GM12878 (cell line): ENCODE measurements at regions not wholly inside any gene's neighbourhood (a gene's known extent, or its start where the extent isn't known, plus 50 kb on each side); places are given as distances from the start of the nearest gene placed in this dataset.

Experiments
- CUX1 ChIP-seq: IDR thresholded peaks from 2 replicates; pipeline ENCODE4 v1.6.1; 2012; ENCODE audit warnings: improper control_type of control experiment, low read depth, low read length; ENCODE audit not compliant: insufficient replicate concordance
- ETV6 ChIP-seq, 2 experiments: fragments of 450-650 bp in 1 of 2; IDR thresholded peaks in 1 of 2; conservative IDR thresholded peaks in 1 of 2; 2 replicates each; pipeline ENCODE4 v1.6.1; 2014; ENCODE audit warnings: antibody characterized with exemption in 1 of 2, borderline replicate concordance in 1 of 2, low read depth in 1 of 2, mild to moderate bottlenecking in 1 of 2, moderate library complexity in 1 of 2
- LARP7 ChIP-seq: fragments of 450-650 bp; IDR thresholded peaks from 2 replicates; pipeline ENCODE4 v1.6.1; 2017; ENCODE audit warnings: mild to moderate bottlenecking
- MEF2B ChIP-seq: fragments of 450-650 bp; IDR thresholded peaks from 2 replicates; pipeline ENCODE4 v1.6.1; 2018; ENCODE audit warnings: mild to moderate bottlenecking, moderate library complexity; ENCODE audit not compliant: partially characterized antibody, poor library complexity, severe bottlenecking
- MTA2 ChIP-seq: fragments of 450-650 bp; IDR thresholded peaks from 2 replicates; pipeline ENCODE4 v1.6.1; 2016; ENCODE audit warnings: low read depth, mild to moderate bottlenecking, moderate library complexity
- MTA3 ChIP-seq: IDR thresholded peaks from 2 replicates; pipeline ENCODE4 v1.6.1; 2012; ENCODE audit warnings: low read length, inconsistent platforms, borderline replicate concordance
- NFXL1 ChIP-seq: fragments of 450-650 bp; IDR thresholded peaks from 2 replicates; pipeline ENCODE4 v1.6.1; 2017; ENCODE audit warnings: antibody characterized with exemption, mild to moderate bottlenecking, borderline replicate concordance
- NFYB ChIP-seq: IDR thresholded peaks from 2 replicates; pipeline ENCODE4 v1.6.1; 2011; ENCODE audit warnings: low read depth, mild to moderate bottlenecking, low read length, improper control_type of control experiment, moderate library complexity; ENCODE audit not compliant: insufficient read depth
- NR2C1 ChIP-seq: fragments of 450-650 bp; IDR thresholded peaks from 2 replicates; pipeline ENCODE4 v1.6.1; 2017; ENCODE audit warnings: antibody characterized with exemption, mild to moderate bottlenecking, moderate library complexity
- NR2F1 ChIP-seq: fragments of 450-650 bp; conservative IDR thresholded peaks from 2 replicates; pipeline ENCODE4 v1.6.1; 2017; ENCODE audit warnings: mild to moderate bottlenecking
- PAX5 ChIP-seq: IDR thresholded peaks from 2 replicates; pipeline ENCODE4 v1.6.1; 2011; ENCODE audit warnings: low read depth, low read length, borderline replicate concordance
- TCF12 ChIP-seq: IDR thresholded peaks from 2 replicates; pipeline ENCODE4 v1.6.1; 2011; ENCODE audit warnings: low read depth, mild to moderate bottlenecking, low read length
- ZNF274 ChIP-seq: IDR thresholded peaks from one replicate; pipeline ENCODE4 v1.8.0; 2011; ENCODE audit not compliant: insufficient read length, insufficient read depth
- TF ChIP-seq, protein P1 (sequence below): IDR thresholded peaks from 2 replicates; pipeline ENCODE4 v1.6.1; 2011; ENCODE audit warnings: borderline replicate concordance, low read depth, mild to moderate bottlenecking, moderate library complexity, low read length; ENCODE audit not compliant: insufficient read depth, poor library complexity, severe bottlenecking
- TF ChIP-seq, protein P2 (sequence below): IDR thresholded peaks from 2 replicates; pipeline ENCODE4 v1.6.1; 2011; ENCODE audit warnings: low read depth, low read length, improper control_type of control experiment, borderline replicate concordance
- TF ChIP-seq, protein P3 (sequence below): fragments of 450-650 bp; IDR thresholded peaks from 2 replicates; pipeline ENCODE4 v1.6.1; 2018; ENCODE audit warnings: borderline replicate concordance, mild to moderate bottlenecking; ENCODE audit not compliant: partially characterized antibody
- TF ChIP-seq, protein P4 (sequence below): fragments of 450-650 bp; IDR thresholded peaks from 2 replicates; pipeline ENCODE4 v1.6.1; 2014; ENCODE audit warnings: mild to moderate bottlenecking

GRCh38 chr2:188076149-188077056 lies 215.3 kb upstream of the GULP1 start (continued):
- TF ChIP-seq, protein P1, sequence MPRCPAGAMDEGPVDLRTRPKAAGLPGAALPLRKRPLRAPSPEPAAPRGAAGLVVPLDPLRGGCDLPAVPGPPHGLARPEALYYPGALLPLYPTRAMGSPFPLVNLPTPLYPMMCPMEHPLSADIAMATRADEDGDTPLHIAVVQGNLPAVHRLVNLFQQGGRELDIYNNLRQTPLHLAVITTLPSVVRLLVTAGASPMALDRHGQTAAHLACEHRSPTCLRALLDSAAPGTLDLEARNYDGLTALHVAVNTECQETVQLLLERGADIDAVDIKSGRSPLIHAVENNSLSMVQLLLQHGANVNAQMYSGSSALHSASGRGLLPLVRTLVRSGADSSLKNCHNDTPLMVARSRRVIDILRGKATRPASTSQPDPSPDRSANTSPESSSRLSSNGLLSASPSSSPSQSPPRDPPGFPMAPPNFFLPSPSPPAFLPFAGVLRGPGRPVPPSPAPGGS = peak; percentile 30
- no peak for TF ChIP-seq CUX1
- TF ChIP-seq, protein P2, sequence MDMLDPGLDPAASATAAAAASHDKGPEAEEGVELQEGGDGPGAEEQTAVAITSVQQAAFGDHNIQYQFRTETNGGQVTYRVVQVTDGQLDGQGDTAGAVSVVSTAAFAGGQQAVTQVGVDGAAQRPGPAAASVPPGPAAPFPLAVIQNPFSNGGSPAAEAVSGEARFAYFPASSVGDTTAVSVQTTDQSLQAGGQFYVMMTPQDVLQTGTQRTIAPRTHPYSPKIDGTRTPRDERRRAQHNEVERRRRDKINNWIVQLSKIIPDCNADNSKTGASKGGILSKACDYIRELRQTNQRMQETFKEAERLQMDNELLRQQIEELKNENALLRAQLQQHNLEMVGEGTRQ = no peak
- TF ChIP-seq PAX5 = no peak
- TF ChIP-seq LARP7 = no peak
- TF ChIP-seq TCF12 = no peak
- no peak for TF ChIP-seq NFYB
- TF ChIP-seq, protein P3, sequence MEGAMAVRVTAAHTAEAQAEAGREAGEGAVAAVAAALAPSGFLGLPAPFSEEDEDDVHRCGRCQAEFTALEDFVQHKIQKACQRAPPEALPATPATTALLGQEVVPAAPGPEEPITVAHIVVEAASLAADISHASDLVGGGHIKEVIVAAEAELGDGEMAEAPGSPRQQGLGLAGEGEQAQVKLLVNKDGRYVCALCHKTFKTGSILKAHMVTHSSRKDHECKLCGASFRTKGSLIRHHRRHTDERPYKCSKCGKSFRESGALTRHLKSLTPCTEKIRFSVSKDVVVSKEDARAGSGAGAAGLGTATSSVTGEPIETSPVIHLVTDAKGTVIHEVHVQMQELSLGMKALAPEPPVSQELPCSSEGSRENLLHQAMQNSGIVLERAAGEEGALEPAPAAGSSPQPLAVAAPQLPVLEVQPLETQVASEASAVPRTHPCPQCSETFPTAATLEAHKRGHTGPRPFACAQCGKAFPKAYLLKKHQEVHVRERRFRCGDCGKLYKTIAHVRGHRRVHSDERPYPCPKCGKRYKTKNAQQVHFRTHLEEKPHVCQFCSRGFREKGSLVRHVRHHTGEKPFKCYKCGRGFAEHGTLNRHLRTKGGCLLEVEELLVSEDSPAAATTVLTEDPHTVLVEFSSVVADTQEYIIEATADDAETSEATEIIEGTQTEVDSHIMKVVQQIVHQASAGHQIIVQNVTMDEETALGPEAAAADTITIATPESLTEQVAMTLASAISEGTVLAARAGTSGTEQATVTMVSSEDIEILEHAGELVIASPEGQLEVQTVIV = no peak
- TF ChIP-seq, protein P4, sequence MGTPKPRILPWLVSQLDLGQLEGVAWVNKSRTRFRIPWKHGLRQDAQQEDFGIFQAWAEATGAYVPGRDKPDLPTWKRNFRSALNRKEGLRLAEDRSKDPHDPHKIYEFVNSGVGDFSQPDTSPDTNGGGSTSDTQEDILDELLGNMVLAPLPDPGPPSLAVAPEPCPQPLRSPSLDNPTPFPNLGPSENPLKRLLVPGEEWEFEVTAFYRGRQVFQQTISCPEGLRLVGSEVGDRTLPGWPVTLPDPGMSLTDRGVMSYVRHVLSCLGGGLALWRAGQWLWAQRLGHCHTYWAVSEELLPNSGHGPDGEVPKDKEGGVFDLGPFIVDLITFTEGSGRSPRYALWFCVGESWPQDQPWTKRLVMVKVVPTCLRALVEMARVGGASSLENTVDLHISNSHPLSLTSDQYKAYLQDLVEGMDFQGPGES = no peak
- no peak for TF ChIP-seq ETV6 (conservative IDR thresholded peaks at IDR 0.05 in 1 of 2, IDR thresholded peaks at IDR 0.05 in 1 of 2; ENCODE audit: borderline replicate concordance in 1 of 2, low read depth in 1 of 2)
- TF ChIP-seq NR2C1 = no peak
- no peak for TF ChIP-seq MTA2
- no peak for TF ChIP-seq ZNF274
- TF ChIP-seq MTA3 = peak; percentile 77; the same call in 1 of the 2 replicates
- TF ChIP-seq NFXL1 = no peak
- no peak for TF ChIP-seq MEF2B
- TF ChIP-seq NR2F1 = no peak
